NOMO-1 treated with dmso at 0.1 percent for 144 hours (cell line): ENCODE measurements at regions not wholly inside any gene's neighbourhood (a gene's known extent, or its start where the extent isn't known, plus 50 kb on each side); places are given as distances from the start of the nearest gene placed in this dataset.

ENCODE experiments used
- DNase-seq: peaks from one replicate; lab custom pipeline; 2025; ENCODE audit not compliant: unreplicated experiment; lab: John Stamatoyannopoulos, UW

GRCh38 chr5:1707467-1707866 is 92.2 kb downstream of the MRPL36 start:
- no peak for DNase-seq

GRCh38 chr5:1706428-1706827 is 93.2 kb downstream of the MRPL36 start:
- DNase-seq: no peak

GRCh38 chr5:1706021-1706420 is 93.6 kb downstream of the MRPL36 start:
- no peak for DNase-seq

GRCh38 chr5:1704676-1705075 is 95.0 kb downstream of the MRPL36 start:
- DNase-seq: no peak

GRCh38 chr5:1704266-1704665 is 95.4 kb downstream of the MRPL36 start:
- no peak for DNase-seq

- DNase-seq: no peak
Measured at GRCh38 chr5:1703352-1704050, 96.1 kb downstream of the MRPL36 start.

- DNase-seq: no peak
Measured at GRCh38 chr5:1702318-1702717, 97.3 kb downstream of the MRPL36 start.

GRCh38 chr5:1701884-1702283 is 97.8 kb downstream of the MRPL36 start:
- DNase-seq: no peak

GRCh38 chr5:1701216-1701864 is 98.3 kb downstream of the MRPL36 start:
- DNase-seq: no peak

- DNase-seq: no peak
Measured at GRCh38 chr5:1699394-1699793, 100.2 kb downstream of the MRPL36 start.

- no peak for DNase-seq
Measured at GRCh38 chr5:1698589-1699316, 100.9 kb downstream of the MRPL36 start.

- DNase-seq: no peak
Measured at GRCh38 chr5:1692381-1692780, 107.3 kb downstream of the MRPL36 start.

GRCh38 chr5:1687301-1687970 is 112.2 kb downstream of the MRPL36 start:
- no peak for DNase-seq

GRCh38 chr5:1686016-1686802 is 113.4 kb downstream of the MRPL36 start:
- no peak for DNase-seq

- no peak for DNase-seq
Measured at GRCh38 chr5:1685066-1685465, 114.6 kb downstream of the MRPL36 start.

GRCh38 chr5:1681955-1682354 is 117.7 kb downstream of the MRPL36 start:
- no peak for DNase-seq

GRCh38 chr5:1673042-1673677 is 126.5 kb downstream of the MRPL36 start:
- no peak for DNase-seq

- DNase-seq: no peak
Measured at GRCh38 chr5:1672396-1672795, 127.2 kb downstream of the MRPL36 start.

GRCh38 chr5:1671351-1671750 is 128.3 kb downstream of the MRPL36 start:
- DNase-seq: no peak

GRCh38 chr5:1670351-1670750 is 129.3 kb downstream of the MRPL36 start:
- DNase-seq: no peak
